Activated T-cell treated with anti-CD3 and anti-CD28 coated beads for 24 hours (primary cell): ENCODE measurements at regions not wholly inside any gene's neighbourhood (a gene's known extent, or its start where the extent isn't known, plus 50 kb on each side); places are given as distances from the start of the nearest gene placed in this dataset.
"Not testable (repeated sequence)": the region's sequence is repeated elsewhere in the genome, so short reads cannot be mapped to it uniquely, and the experiment has no call there.

Source experiments
- DNase-seq: peaks from one replicate; pipeline ENCODE4 v3.0.0-alpha.2; 2020; ENCODE audit warnings: low read depth

- no peak for DNase-seq
Measured at GRCh38 chr2:88396209-88396608, 56.3 kb downstream of the FOXI3 start.

- no peak for DNase-seq
Measured at GRCh38 chr2:88377641-88377991, 74.9 kb downstream of the FOXI3 start.

DNA sequence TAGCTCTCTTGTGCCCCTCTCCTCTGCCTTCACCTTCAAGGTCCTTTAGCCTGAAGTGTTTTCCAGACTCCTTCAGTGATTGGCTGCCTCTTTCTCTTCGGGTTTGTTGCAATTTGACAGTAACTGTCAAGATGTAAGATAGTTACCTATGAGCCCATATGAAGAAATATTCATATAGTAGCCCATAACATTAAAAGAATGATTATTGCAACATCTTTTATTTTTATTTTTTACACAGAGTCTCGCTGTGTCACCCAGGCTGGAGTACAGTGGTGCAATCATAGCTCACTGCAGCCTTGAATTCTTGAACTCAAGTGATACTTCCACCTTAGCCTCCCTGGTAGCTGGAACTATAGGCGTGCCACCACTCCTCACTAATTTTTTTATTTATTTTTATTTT lies 80.5 kb downstream of the FOXI3 start:
- no peak for DNase-seq

- not testable (repeated sequence) for DNase-seq
Measured at GRCh38 chr2:88365408-88365807, 87.1 kb downstream of the FOXI3 start.

- no peak for DNase-seq
Measured at GRCh38 chr2:88355486-88355885, 97.0 kb downstream of the FOXI3 start.

- no peak for DNase-seq
Measured at GRCh38 chr2:88351249-88351601, 101.3 kb downstream of the FOXI3 start.

DNA sequence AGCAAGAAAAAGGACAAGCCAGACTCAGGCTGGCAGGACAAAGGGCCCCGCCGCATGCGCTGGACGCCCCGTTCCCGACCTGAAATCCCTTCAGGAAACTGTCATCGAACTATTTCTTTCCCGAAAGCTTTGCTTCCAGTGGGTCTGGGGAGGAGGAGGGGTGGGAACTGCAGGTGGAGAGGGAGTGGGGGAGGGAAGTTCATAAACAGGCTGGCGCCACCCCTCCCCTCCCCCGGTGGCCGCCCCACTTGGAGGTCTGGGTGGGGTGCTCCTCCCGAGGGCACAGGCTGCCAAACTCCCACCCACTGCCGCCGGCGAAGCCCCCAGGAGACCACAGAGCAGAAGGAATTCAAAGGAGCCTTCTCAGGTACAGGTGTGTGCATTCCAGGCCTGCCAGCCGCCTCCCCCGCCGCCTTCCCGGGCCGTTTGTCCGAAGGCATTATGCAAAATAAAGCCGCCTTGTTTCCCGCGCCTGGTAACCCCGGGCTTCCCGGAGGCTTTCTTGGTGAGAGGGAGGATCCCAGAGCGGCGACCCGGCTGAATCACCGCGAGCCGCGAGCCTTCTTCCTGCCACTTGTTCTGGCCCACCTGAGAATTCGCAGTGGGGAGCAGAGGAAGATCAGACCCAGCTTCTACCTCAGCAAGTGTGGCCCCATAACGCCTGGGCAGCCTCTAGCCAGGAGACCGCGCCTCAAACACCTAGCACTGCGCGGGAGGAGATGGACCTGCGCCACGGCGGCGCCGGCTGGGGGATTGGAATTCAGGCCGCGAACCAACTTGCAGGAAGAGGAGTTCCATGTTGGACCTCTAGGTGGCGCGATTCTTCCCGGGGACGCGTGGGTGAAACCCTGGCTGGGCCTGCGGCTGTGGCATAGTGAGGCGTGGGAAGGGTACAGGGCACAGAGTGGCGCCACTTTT lies 101.9 kb downstream of the FOXI3 start:
- DNase-seq: peak; percentile 65

GRCh38 chr2:88345842-88346241 lies 106.7 kb downstream of the FOXI3 start:
- DNase-seq: no peak

- no peak for DNase-seq
Measured at GRCh38 chr2:88342749-88343148, 109.7 kb downstream of the FOXI3 start.

GRCh38 chr2:88334418-88334817 lies 118.1 kb downstream of the FOXI3 start:
- no peak for DNase-seq

DNA sequence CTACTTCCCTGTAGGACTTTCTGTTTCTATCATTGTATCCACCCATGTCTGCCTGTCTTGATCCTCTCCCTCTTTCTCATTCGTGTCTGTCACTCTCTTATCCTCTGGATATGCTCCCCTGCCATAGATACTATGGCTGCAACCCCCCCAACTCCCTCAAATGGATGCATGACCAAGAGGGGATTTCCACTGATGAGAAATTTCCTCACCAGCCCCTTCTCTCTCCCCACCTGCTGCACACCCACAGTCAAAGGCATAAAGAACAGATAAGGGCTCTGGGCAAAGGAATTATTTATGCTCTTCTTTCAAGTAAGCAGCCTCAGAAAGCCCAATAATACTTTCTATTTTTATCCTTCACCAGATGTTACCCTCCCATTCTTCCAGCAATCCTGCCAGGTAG lies 121.3 kb downstream of the FOXI3 start:
- no peak for DNase-seq

DNA sequence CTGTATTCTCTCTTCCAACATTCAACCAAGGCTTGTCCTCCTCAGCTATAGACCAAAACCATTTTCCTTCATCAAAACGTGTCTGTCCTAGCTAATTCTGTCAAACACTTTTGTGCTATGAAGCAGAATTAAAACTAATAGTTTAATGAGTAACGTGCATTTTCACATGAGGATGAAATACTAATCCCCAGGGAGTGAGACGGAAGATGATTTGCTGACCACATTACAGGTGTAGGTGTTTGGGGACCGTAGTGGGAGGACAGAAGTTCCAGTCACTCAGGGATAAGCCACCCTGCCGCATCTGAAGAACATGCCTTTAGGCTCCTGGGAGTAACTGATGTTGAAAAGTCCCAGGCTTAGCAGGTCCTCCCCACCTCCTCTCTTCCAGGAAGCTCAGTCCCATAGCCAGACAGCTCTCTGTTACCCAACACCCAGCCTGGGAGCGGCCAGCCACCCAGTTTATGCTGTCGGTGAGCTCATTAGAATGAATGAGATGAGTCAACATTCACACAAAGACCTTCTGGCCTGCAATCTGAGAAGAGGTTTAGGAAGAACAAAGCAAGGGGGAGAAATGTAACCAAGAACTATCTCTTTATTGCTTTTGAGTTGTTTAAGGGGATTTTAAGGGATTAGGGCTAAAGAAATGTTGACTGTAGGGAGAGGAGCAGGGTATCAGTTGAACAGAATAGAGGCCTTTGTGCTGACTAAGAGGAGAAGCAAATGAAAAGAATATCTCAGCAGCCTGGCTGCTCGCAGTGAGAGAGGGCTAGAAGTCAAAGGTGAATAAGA lies 122.5 kb downstream of the FOXI3 start:
- no peak for DNase-seq

GRCh38 chr2:88321449-88322248 lies 130.8 kb downstream of the FOXI3 start:
- no peak for DNase-seq

DNA sequence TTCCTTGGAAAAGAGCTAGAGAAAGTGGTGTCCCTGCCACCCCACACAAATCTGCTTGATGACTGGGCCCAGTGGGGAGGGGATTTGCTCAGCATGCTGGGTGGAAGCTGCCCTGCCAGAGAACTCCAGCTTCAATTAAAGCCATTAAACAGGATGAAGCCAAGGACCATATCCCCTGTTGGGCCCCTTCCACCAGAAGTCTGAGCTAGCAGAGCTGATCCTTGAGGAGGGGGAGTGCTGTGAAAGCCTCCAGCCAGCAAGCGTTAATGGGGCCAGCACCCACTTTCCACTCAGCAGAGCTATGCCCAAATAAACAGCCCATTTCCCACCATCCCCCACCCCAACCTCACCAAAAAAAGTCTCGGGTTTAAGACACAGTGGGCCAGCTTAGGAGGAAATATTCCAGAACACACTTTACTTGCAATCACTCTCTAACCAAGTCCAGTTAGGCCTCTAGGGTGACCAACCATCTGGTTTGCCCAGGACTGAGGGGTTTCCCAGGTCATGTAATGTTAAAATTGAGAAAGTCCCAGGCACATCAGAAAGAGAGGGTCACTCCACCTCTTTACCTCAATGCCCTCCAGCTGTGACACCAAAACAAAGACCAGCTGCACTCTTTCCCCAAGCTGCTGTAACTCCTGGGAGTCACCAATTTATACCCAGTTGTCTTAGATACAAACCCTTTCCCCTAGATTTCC lies 132.3 kb downstream of the FOXI3 start:
- DNase-seq: no peak

GRCh38 chr2:88318956-88319330 lies 133.6 kb downstream of the FOXI3 start:
- no peak for DNase-seq

DNA sequence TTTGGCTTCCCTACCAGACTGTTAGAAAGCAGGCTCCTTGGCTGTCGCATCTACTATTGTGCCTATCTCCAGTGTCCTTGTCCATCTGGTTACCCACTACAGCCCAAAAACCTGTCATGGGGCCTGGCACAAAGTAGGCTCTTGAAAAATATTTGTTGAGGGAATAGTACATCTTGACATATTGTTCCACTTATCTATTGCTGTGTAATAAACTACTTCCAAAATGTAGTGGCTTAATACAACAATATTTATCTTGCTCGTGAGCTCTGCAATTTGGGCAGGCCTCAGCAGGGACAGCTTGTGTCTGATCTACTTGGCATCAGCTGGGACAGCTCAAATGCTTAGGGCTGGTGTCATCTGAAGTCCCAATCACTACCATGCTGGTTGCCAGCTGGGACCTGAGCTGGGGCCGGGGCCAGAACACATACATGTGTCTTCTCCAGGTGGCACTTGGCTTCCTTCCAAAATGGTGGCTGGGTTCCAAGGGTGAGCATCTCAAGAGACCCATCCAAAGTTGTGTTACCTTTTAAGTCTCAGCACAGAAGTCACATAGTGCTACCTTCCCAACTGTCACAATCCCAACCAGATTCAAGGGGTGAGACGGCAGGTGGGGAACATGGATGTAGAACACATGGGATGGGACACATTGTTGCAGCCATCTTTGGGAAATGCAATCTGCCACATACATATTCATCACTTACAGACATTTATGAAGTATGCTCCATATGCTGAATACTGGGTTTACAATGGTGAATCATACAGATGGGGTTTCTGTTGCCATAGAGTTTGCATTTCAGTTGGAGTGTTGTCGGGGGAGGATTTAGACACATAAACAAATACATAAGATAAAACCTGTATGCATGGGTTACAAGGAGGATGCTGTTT lies 134.2 kb downstream of the FOXI3 start:
- DNase-seq: no peak

DNA sequence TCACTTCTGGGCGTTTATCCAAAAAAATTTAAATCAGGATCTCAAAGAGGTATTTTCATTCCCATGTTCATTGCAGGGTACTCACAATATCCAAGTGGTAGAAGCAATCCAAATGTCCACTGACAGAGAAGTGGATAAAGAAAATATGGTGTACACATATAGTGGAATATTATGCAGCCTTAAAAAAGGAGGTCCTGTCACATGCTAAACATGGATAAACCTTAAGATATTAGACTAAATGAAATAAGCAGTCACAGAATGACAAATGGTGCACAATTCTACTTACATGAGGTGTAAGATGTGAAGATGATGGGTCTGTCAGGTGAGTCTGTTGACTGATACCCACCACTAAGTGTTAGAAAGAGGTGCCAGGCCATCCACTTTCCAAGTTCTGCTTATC lies 140.6 kb downstream of the THNSL2 start:
- DNase-seq: no peak

DNA sequence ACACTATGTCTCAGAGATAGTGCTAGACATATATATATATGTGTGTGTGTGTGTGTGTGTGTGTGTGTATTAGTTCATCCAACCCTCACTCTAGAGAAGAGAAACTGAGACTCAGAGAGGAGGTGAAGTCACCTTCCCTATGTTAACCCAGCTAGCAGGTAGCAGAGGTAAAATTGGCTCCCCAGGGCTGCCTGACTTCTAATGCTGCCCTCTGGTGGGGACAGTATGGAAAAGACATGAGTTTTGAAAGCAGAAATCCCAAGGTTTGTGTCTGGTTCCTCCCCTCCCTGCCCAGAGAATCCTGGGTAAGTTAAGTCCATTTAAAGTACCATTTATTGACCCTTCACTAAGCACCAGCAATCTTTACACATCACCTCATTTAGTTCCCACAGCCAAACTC lies 137.7 kb downstream of the THNSL2 start:
- peak; percentile 2 for DNase-seq

- DNase-seq: no peak
Measured at GRCh38 chr2:88303865-88304264, 133.7 kb downstream of the THNSL2 start.

GRCh38 chr2:88296247-88296646 lies 126.1 kb downstream of the THNSL2 start:
- DNase-seq: no peak
